HCT116 (cell line): ENCODE measurements at regions not wholly inside any gene's neighbourhood (a gene's known extent, or its start where the extent isn't known, plus 50 kb on each side); places are given as distances from the start of the nearest gene placed in this dataset.

Experiments used
- ATAC-seq: fragments of 200-7000 bp; cut with Tn5 transposase; 2 replicates; pipeline ENCODE4 v1.9.1; 2020; ENCODE audit warnings: mild to moderate bottlenecking, moderate library complexity
- BruUV-seq: library from RNA; stranded (reverse); fragments of 400-500 nt; replicated peaks from 2 replicates; lab custom pipeline; 2021; lab: Mats Ljungman, UMichigan
- CTCF ChIA-PET: fragments of 300-600 bp; sonication (Branson Sonifier 250); formaldehyde crosslinking; loops from one replicate; lab custom pipeline; 2021; ENCODE audit warnings: antibody characterized with exemption; lab: Charles Lee
- POLR2A ChIA-PET: fragments of 300-600, 350-600 bp; sonication (Branson Sonifier 250); formaldehyde crosslinking; loops from one replicate; lab custom pipeline; 2021; ENCODE audit warnings: antibody characterized with exemption; lab: Charles Lee
- RAD21 ChIA-PET, 2 experiments: fragments of 300-600 bp; sonication (Branson Sonifier 250); formaldehyde crosslinking; loops; one replicate each; lab custom pipeline; 2023; ENCODE audit warnings: low total read pairs in 2 of 2; ENCODE audit not compliant: uncharacterized antibody in 2 of 2, unreplicated experiment in 2 of 2, low non-redundant PET in 1 of 2; lab: Charles Lee
- DNase-seq: peaks from one replicate; pipeline ENCODE4 v3.0.0-alpha.2; 2010; ENCODE audit warnings: low read depth, low spot score
- H2AFZ ChIP-seq: fragments of 200-600 bp; shearing (Covaris generic), sonication (generic); 2 replicates; pipeline ENCODE4 v1.6.1; 2017; ENCODE audit warnings: low read depth, mixed run types, mixed read lengths, antibody characterized with exemption, low read length; ENCODE audit not compliant: poor library complexity, severe bottlenecking
- H3K27ac ChIP-seq: 2 replicates; pipeline ENCODE4 v1.5.1; 2012; ENCODE audit warnings: low read depth, low read length
- H3K27me3 ChIP-seq: fragments of 200-600 bp; sonication (generic); 2 replicates; pipeline ENCODE4 v1.6.1; 2016; ENCODE audit warnings: mixed run types, low read length, mixed read lengths; ENCODE audit not compliant: insufficient read depth
- H3K36me3 ChIP-seq, 2 experiments: fragments of 200-500 bp in 1 of 2; fragments of 200-600 bp in 1 of 2; sonication (Bioruptor generic) in 1 of 2; sonication (generic) in 1 of 2; 2 replicates each; pipeline versions ENCODE4 v1.5.1 to v1.6.1; 2014 to 2016; ENCODE audit warnings: low read length in 2 of 2, inconsistent platforms in 1 of 2, mixed read lengths in 1 of 2, mixed run types in 1 of 2; ENCODE audit not compliant: insufficient read depth in 2 of 2, control insufficient read depth in 1 of 2
- H3K4me1 ChIP-seq, 2 experiments: fragments of 200-600 bp in 1 of 2; sonication (generic) in 1 of 2; 2 replicates each; pipeline versions ENCODE4 v1.5.1 to v1.6.1; 2012 to 2017; ENCODE audit warnings: low read length in 2 of 2, inconsistent platforms in 1 of 2, mild to moderate bottlenecking in 1 of 2, mixed read lengths in 1 of 2, mixed run types in 1 of 2, moderate library complexity in 1 of 2; ENCODE audit not compliant: insufficient read depth in 2 of 2, control insufficient read depth in 1 of 2
- H3K4me2 ChIP-seq: fragments of 200-600 bp; sonication (generic); 2 replicates; pipeline ENCODE4 v1.6.1; 2017; ENCODE audit warnings: mixed run types, low read length, mixed read lengths
- H3K4me3 ChIP-seq, 2 experiments: fragments of 200-600 bp in 1 of 2; sonication (generic) in 1 of 2; replicated peaks in 1 of 2; 2 replicates each; pipeline ENCODE4 v1.5.1; 2011 to 2016; ENCODE audit warnings: low read length in 2 of 2, control low read depth in 1 of 2, low read depth in 1 of 2, mild to moderate bottlenecking in 1 of 2, mixed read lengths in 1 of 2, mixed run types in 1 of 2
- H3K79me2 ChIP-seq: fragments of 200-600 bp; sonication (generic); 2 replicates; pipeline ENCODE4 v1.6.1; 2017; ENCODE audit warnings: mild to moderate bottlenecking, mixed run types, low read length, moderate library complexity, mixed read lengths; ENCODE audit not compliant: insufficient read depth
- H3K9ac ChIP-seq: fragments of 200-600 bp; sonication (generic); 2 replicates; pipeline ENCODE4 v1.6.1; 2016; ENCODE audit warnings: low read length, mixed read lengths
- H3K9me2 ChIP-seq: fragments of 200-600 bp; sonication (generic), shearing (Covaris generic); 2 replicates; pipeline ENCODE4 v1.6.1; 2017; ENCODE audit warnings: mixed run types, mild to moderate bottlenecking, moderate library complexity; ENCODE audit not compliant: insufficient read depth
- H3K9me3 ChIP-seq, 2 experiments: fragments of 200-500 bp in 1 of 2; fragments of 200-600 bp in 1 of 2; sonication (Bioruptor generic) in 1 of 2; sonication (generic) in 1 of 2; 2 replicates each; pipeline ENCODE4 v1.6.1; 2014 to 2017; ENCODE audit warnings: low read length in 2 of 2, mixed read lengths in 2 of 2, inconsistent platforms in 1 of 2, low read depth in 1 of 2, mild to moderate bottlenecking in 1 of 2, mixed run types in 1 of 2, moderate library complexity in 1 of 2; ENCODE audit not compliant: control insufficient read depth in 1 of 2, insufficient read depth in 1 of 2
- H4K20me1 ChIP-seq: fragments of 200-600 bp; sonication (generic), shearing (Covaris generic); 2 replicates; pipeline ENCODE4 v1.6.1; 2017; ENCODE audit warnings: mixed run types, mild to moderate bottlenecking, moderate library complexity; ENCODE audit not compliant: insufficient read depth
- CBX3 ChIP-seq: IDR thresholded peaks from 2 replicates; pipeline ENCODE4 v1.6.1; 2012; ENCODE audit warnings: low read depth
- CEBPB ChIP-seq: IDR thresholded peaks from 2 replicates; pipeline ENCODE4 v1.6.1; 2012; ENCODE audit warnings: low read depth
- EZH2 ChIP-seq: fragments of 200-600 bp; sonication (generic); IDR thresholded peaks from 2 replicates; pipeline ENCODE4 v1.6.1; 2017; ENCODE audit warnings: antibody characterized with exemption, mixed run types
- EZH2phosphoT487 ChIP-seq: fragments of 200-600 bp; IDR thresholded peaks from 2 replicates; pipeline ENCODE4 v1.6.1; 2018; ENCODE audit warnings: antibody characterized with exemption, borderline replicate concordance
- FOSL1 ChIP-seq: IDR thresholded peaks from 2 replicates; pipeline ENCODE4 v1.6.1; 2012; ENCODE audit warnings: low read depth
- JUND ChIP-seq: IDR thresholded peaks from 2 replicates; pipeline ENCODE4 v1.6.1; 2012
- POLR2AphosphoS5 ChIP-seq: IDR thresholded peaks from 2 replicates; pipeline ENCODE4 v1.6.1; 2011; ENCODE audit warnings: mild to moderate bottlenecking, low read depth, low read length, moderate library complexity
- RAD21 ChIP-seq: IDR thresholded peaks from 2 replicates; pipeline ENCODE4 v1.6.1; 2012; ENCODE audit warnings: low read depth, mild to moderate bottlenecking
- REST ChIP-seq: IDR thresholded peaks from 2 replicates; pipeline ENCODE4 v1.6.1; 2012; ENCODE audit warnings: low read depth
- SP1 ChIP-seq: IDR thresholded peaks from 2 replicates; pipeline ENCODE4 v1.6.1; 2012; ENCODE audit warnings: low read depth
- YY1 ChIP-seq: IDR thresholded peaks from 2 replicates; pipeline ENCODE4 v1.6.1; 2011; ENCODE audit warnings: low read length, low read depth, moderate library complexity, mild to moderate bottlenecking; ENCODE audit not compliant: insufficient replicate concordance; ENCODE audit errors: extremely low read depth
- ZFX ChIP-seq: fragments of 450-650 bp; IDR thresholded peaks from 2 replicates; pipeline ENCODE4 v1.6.1; 2017
- intact Hi-C: fragments of 100-400 bp; cut with micrococcal nuclease; formaldehyde crosslinking; loops from 2 replicates; pipeline ENCODE4 v1.10.0; 2022
- TF ChIP-seq, protein P1 (sequence below): IDR thresholded peaks from 2 replicates; pipeline ENCODE4 v1.6.1; 2012

- no peaks in the 10 kb centered on the region for H3K36me3 ChIP-seq
- H3K4me3 ChIP-seq: no peak overlapping the region
- H3K9me3 ChIP-seq: peaks cover 6 to 9% of the 10 kb centered on the region in 2 experiments; a peak in 2 of 4 replicates
- H3K4me1 ChIP-seq: no peaks in the 10 kb centered on the region
- RAD21 ChIA-PET: no interaction called here
- H3K9ac ChIP-seq: no peak overlapping the region
- no peak overlapping the region for H3K27ac ChIP-seq
- no peak for ATAC-seq
- H2AFZ ChIP-seq: no peak overlapping the region
- no peak for DNase-seq
- POLR2A ChIA-PET: no interaction called here
- no TSS peak for BruUV-seq
- H3K4me2 ChIP-seq: no peak overlapping the region
- TF ChIP-seq CBX3 (no peak), SP1 (no peak), EZH2phosphoT487 (no peak), ZFX (no peak), REST (no peak), RAD21 (no peak), POLR2AphosphoS5 (no peak), FOSL1 (no peak), JUND (no peak), EZH2 (no peak), CEBPB (no peak), YY1 (no peak)
- TF ChIP-seq, protein P1, sequence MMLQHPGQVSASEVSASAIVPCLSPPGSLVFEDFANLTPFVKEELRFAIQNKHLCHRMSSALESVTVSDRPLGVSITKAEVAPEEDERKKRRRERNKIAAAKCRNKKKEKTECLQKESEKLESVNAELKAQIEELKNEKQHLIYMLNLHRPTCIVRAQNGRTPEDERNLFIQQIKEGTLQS: no peak
- intact Hi-C loops: no loop called here
- H3K9me2 ChIP-seq: no peaks in the 10 kb centered on the region
- CTCF ChIA-PET: no interaction called here
- H3K79me2 ChIP-seq: no peaks in the 10 kb centered on the region
- no peaks in the 10 kb centered on the region for H4K20me1 ChIP-seq
- H3K27me3 ChIP-seq: no peaks in the 10 kb centered on the region
These were observed 983.4 kb upstream of the FAT3 start for GRCh38 chr11:91241226-91241625.
